Uterus (tissue), 3 donors: ENCODE measurements at regions not wholly inside any gene's neighbourhood (a gene's known extent, or its start where the extent isn't known, plus 50 kb on each side); places are given as distances from the start of the nearest gene placed in this dataset.
A peak's percentile ranks its signal among the peaks of the same experiment; 100 is the strongest.

Experiments used
- DNase-seq, 2 donors: peaks; one replicate each; pipeline ENCODE4 v3.0.0-alpha.2; 2019 to 2020
- H3K27ac ChIP-seq, 2 donors: fragments of 200-600 bp; sonication (generic); 1 replicate in 1 of 2; 2 replicates in 1 of 2; pipeline ENCODE4 v1.5.1; 2016 to 2018
- H3K27me3 ChIP-seq, 2 donors: fragments of 200-600 bp; sonication (generic); one replicate each; pipeline ENCODE4 v1.5.1; 2018 to 2019; ENCODE audit warnings: control low read depth in 1 of 2
- H3K36me3 ChIP-seq, 2 donors: fragments of 200-600 bp; sonication (generic); one replicate each; pipeline ENCODE4 v1.5.1; 2019; ENCODE audit warnings: control low read depth in 1 of 2
- H3K4me1 ChIP-seq, 2 donors: fragments of 200-600 bp; sonication (generic); one replicate each; pipeline ENCODE4 v1.5.1; 2018 to 2019; ENCODE audit warnings: control low read depth in 1 of 2
- H3K4me3 ChIP-seq, 2 donors: fragments of 200-600 bp; sonication (generic); 1 replicate in 1 of 2; 2 replicates in 1 of 2; pipeline ENCODE4 v1.5.1; 2018 to 2019; ENCODE audit warnings: mild to moderate bottlenecking in 1 of 2
- H3K9me3 ChIP-seq, 2 donors: fragments of 200-600 bp; sonication (generic); one replicate each; pipeline ENCODE4 v1.5.1; 2019; ENCODE audit warnings: control low read depth in 1 of 2
- POLR2A ChIP-seq, 2 donors: fragments of 450-650 bp; IDR thresholded peaks; one replicate each; pipeline ENCODE4 v1.6.1; 2016; ENCODE audit warnings: antibody characterized with exemption in 2 of 2, mild to moderate bottlenecking in 1 of 2, moderate library complexity in 1 of 2
- intact Hi-C: fragments of 100-400 bp; cut with DNase I; formaldehyde crosslinking; loops from one replicate; pipeline ENCODE4 v1.15.1; 2023; ENCODE audit warnings: low total_unique reads
- TF ChIP-seq, protein P1 (sequence below), 4 experiments: fragments of 200-600 bp in 2 of 4; fragments of 450-650 bp in 2 of 4; sonication (generic) in 2 of 4; IDR thresholded peaks; one replicate each; pipeline ENCODE4 v1.5.1; 2016 to 2019; ENCODE audit warnings: antibody characterized with exemption in 4 of 4, mild to moderate bottlenecking in 2 of 4, moderate library complexity in 1 of 4
- donor health status: DM: yes; HTN: yes; CAD: no.

DNA sequence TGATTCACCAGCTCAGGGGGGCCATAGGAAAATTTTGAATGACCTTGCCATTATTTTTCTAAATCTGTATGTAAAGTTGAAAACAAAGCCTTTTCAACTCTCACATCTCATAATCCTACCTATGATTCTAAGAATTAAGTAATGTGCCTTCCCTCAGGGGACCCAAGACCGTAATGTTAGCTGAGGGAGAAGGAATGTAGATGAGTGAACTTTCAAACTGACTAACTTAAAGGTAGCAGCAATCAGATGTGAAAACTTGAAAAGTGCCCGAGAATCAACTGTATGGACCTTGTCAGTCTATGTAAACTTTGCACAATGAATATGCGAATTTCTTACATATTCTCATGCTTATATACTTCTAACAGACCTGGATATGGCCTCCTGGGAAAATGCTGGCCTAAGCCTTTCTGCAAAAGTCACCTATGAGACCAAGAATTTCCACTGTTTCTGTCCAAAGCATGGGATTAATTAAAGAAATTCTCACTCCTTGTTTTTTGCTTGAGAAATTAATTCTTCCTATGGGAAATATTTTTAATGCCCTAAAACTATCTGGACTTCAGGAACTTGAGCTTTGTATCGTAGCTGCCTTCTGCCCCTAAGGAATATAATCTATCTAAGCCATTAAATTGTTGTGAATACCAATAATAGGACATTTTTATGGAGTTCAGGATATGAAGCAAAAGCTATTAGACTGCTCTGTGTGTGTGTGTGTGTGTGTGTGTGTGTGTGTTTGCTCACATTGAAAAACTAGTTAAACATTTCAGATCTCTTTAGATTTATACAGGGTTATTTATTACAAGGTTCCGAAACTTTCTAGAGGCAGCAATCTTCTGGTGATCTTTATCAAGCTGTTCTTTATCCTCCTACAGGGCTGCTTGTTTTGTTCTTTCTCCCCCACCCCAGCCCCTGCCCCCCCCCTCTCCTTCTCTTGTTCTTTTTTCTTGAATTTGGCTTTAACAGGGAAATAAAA is 169.1 kb upstream of the CLINT1 start:
- Histone ChIP-seq H3K36me3 (no peaks in the 10 kb centered on the region), H3K27ac (peak overlapping the region in 1 of 2 donors; percentile 54), H3K27me3 (no peaks in the 10 kb centered on the region), H3K9me3 (no peaks in the 10 kb centered on the region), H3K4me1 (no peaks in the 10 kb centered on the region), H3K4me3 (no peak overlapping the region)
- intact Hi-C loops, result no loop called here
- DNase-seq, result peak in 1 of 2 donors; percentile 49
- TF ChIP-seq POLR2A (IDR thresholded peaks at IDR 0.05), result no peak
- TF ChIP-seq, protein P1, sequence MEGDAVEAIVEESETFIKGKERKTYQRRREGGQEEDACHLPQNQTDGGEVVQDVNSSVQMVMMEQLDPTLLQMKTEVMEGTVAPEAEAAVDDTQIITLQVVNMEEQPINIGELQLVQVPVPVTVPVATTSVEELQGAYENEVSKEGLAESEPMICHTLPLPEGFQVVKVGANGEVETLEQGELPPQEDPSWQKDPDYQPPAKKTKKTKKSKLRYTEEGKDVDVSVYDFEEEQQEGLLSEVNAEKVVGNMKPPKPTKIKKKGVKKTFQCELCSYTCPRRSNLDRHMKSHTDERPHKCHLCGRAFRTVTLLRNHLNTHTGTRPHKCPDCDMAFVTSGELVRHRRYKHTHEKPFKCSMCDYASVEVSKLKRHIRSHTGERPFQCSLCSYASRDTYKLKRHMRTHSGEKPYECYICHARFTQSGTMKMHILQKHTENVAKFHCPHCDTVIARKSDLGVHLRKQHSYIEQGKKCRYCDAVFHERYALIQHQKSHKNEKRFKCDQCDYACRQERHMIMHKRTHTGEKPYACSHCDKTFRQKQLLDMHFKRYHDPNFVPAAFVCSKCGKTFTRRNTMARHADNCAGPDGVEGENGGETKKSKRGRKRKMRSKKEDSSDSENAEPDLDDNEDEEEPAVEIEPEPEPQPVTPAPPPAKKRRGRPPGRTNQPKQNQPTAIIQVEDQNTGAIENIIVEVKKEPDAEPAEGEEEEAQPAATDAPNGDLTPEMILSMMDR (IDR thresholded peaks at IDR 0.05), result no peak

DNA sequence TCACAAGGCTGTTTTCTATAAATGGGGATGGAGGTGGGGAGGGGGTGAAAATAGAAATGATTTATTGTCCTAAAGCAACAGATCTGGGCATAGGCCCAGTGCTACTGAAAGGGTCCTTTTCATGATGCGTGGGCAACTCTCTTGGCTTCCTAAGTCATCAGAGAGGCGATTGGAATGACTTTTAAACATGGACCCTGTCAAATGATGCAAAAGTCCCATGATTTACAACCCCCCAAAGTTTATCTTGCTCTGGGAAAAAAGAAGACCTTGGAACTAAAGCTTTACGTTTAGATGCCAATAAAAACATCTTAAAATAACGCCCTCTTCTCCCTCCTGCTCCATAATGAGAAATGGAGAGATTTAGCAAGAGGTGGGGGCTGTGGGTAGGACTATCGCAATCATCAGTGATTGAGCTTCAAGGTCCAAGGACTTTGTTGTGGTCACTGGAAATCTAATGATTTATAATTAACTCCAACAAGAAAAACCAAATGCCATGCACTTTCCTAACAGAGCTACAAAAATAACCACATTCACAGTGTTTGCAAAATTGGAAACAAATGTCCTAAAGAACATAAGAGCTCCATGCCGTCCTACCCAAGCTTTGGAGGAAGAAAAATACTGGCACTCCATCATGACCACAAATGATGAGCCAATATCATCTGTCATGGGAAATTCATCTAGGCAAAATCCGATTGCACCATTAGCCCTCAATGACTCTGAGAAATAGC is 167.5 kb upstream of the CLINT1 start:
- H3K27ac ChIP-seq, result peak overlapping the region; percentile 2 to 63
- DNase-seq, result peak; percentile 16 to 42
- intact Hi-C loops, result no loop called here
- no peak for TF ChIP-seq POLR2A (IDR thresholded peaks at IDR 0.05)
- TF ChIP-seq, protein P1 (IDR thresholded peaks at IDR 0.05), result no peak
- no peaks in the 10 kb centered on the region for H3K9me3 ChIP-seq
- H3K27me3 ChIP-seq, result no peaks in the 10 kb centered on the region
- H3K36me3 ChIP-seq, result no peaks in the 10 kb centered on the region
- H3K4me3 ChIP-seq, result no peak overlapping the region
- H3K4me1 ChIP-seq, result no peaks in the 10 kb centered on the region

DNA sequence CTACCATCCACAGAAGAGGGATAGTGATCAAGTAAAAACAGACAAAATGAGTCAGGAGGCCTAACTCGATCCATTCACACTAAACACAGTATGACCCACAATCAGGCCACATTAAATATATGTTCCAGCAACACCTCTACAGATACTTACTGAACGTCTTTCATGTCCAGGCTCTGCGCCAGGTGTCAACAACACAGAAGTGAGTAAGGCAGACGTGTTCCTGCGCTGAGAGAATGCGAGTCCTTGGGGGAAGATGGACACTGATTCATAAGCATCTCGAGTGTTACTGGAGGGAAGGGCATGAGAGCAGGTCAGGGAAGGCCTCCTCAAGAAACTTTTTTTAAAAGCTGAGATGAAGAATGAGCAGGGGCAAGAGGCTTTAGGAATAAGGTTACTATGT is 164.3 kb upstream of the CLINT1 start:
- H3K27ac ChIP-seq, result no peak overlapping the region
- no peaks in the 10 kb centered on the region for H3K4me1 ChIP-seq
- intact Hi-C loops, result no loop called here
- H3K27me3 ChIP-seq, result no peaks in the 10 kb centered on the region
- H3K9me3 ChIP-seq, result no peaks in the 10 kb centered on the region
- no peak for DNase-seq
- H3K36me3 ChIP-seq, result no peaks in the 10 kb centered on the region
- TF ChIP-seq, protein P1 (IDR thresholded peaks at IDR 0.05), result no peak
- no peak for TF ChIP-seq POLR2A (IDR thresholded peaks at IDR 0.05)
- H3K4me3 ChIP-seq, result no peak overlapping the region

DNA sequence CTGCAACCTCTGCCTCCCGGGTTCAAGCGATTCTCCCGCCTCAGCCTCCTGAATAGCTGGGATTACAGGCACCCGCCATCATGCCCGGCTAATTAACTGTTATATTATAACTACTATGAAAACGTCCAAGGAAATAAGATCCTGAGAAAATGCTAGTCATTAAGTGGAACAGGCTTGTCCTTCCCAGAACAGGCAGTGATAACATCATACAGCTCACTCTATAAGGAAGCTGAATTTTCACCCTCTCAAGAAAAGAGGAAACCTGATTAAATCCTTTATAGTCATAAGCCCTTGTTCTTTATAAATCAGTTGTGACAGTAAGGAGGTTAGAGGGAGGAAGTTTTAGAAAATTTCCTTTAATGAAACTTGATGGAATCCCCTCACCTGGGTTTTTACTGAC is 163.9 kb upstream of the CLINT1 start:
- no peak overlapping the region for H3K27ac ChIP-seq
- H3K27me3 ChIP-seq, result no peaks in the 10 kb centered on the region
- DNase-seq, result no peak
- TF ChIP-seq, protein P1 (IDR thresholded peaks at IDR 0.05), result no peak
- TF ChIP-seq POLR2A (IDR thresholded peaks at IDR 0.05), result no peak
- intact Hi-C loops, result no loop called here
- H3K36me3 ChIP-seq, result no peaks in the 10 kb centered on the region
- H3K4me3 ChIP-seq, result no peak overlapping the region
- no peaks in the 10 kb centered on the region for H3K4me1 ChIP-seq
- no peaks in the 10 kb centered on the region for H3K9me3 ChIP-seq

DNA sequence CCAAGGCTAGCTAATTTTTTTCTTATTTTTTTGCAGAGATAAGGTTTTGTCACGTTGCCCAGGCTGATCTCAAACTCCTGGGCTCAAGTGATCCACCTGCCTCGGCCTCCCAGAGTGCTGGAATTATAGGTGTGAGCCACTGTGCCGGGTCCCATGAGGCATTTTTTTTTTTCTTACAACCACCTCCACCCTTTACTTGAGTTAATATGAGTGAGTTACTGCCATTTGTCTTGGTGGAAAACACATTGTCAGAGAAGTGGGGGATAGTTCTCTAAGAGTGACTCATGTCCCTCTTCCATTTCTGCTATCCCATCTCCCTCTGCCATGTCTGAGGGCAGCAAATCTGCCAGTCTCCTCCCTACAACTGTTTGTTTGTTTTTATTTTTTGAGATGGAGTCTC is 163.4 kb upstream of the CLINT1 start:
- no peaks in the 10 kb centered on the region for H3K27me3 ChIP-seq
- no peak for DNase-seq
- no peaks in the 10 kb centered on the region for H3K36me3 ChIP-seq
- H3K4me3 ChIP-seq, result no peak overlapping the region
- TF ChIP-seq POLR2A (IDR thresholded peaks at IDR 0.05), result no peak
- TF ChIP-seq, protein P1 (IDR thresholded peaks at IDR 0.05), result no peak
- no peaks in the 10 kb centered on the region for H3K9me3 ChIP-seq
- no peak overlapping the region for H3K27ac ChIP-seq
- H3K4me1 ChIP-seq, result no peaks in the 10 kb centered on the region
- intact Hi-C loops, result no loop called here
